RPMI8226 (cell line): ENCODE measurements at regions not wholly inside any gene's neighbourhood (a gene's known extent, or its start where the extent isn't known, plus 50 kb on each side); places are given as distances from the start of the nearest gene placed in this dataset.
A peak's percentile ranks its signal among the peaks of the same experiment; 100 is the strongest.

Experiments
- DNase-seq: peaks from one replicate; pipeline ENCODE4 v3.0.0-alpha.2; 2015

DNA sequence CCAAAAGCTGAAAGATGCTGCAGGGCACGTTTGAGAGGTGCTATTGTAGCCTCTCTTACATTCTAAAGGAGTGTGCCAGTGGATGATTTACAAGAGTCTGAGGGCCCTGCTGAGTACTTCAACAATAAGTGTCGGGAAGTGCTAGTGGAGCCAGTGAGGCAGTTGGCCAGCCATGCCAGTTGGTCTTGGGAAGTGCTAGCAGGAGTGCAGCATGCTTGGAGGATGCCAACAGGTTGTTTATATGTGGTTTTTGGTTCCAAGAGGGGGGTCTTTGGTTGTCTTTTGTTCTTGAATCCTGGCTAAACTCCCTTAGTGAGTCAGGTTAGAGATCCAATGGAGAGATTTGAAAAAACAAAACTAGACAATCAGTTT is 335.3 kb downstream of the PABPC4L start:
- DNase-seq = no peak

DNA sequence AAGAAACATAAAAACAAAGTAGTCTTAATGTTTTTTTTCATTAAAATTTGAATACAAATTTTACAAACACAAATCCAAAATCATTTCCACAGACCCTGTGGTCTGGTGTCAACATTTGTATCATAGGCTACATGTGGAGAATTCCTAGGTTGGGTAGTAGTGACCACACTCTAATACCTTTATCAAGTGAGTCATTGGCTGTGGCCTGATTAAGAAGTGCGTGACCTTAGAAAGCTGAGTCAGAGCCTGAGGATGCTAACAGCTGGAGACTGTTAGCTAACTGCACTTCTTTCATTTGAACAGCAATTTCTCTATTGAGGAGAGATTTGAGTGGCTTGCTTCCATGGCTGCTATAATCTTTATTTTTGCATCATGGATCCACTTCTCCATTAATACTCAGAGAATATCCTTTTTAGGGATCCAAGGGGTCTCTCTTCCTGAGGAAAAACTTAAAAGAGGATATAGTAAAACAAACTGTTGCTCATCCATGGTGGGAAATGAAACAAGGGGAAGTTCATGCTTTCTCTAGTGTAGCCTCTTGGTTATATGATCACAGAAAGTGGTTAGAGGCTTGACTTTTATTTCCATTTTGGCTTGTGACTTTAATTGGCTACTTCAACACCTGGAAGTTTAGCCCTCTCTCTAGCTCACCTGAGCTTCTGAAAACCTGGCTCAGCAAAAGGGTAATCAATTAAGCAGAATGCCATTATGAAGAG is 335.8 kb downstream of the PABPC4L start:
- peak; percentile 3 for DNase-seq

DNA sequence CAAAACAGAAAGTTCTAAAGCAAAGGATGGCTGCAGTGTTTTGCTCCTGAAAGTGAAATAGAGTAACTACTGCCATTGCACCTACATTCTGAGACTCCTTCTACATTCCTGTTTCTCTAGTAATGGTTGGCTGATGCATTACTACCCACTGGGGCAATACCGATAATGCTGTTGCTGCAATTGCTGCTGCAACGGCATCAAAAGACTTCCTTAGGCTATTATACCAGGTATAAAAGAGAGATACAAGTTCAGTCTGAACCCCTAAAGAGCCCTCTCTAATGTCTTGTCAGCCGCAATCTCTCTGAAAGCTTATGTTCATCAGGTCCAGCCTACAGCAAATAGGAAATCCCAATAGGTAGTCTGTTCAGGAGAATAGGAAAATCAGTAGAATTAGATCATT is 338.4 kb downstream of the PABPC4L start:
- DNase-seq = no peak

DNA sequence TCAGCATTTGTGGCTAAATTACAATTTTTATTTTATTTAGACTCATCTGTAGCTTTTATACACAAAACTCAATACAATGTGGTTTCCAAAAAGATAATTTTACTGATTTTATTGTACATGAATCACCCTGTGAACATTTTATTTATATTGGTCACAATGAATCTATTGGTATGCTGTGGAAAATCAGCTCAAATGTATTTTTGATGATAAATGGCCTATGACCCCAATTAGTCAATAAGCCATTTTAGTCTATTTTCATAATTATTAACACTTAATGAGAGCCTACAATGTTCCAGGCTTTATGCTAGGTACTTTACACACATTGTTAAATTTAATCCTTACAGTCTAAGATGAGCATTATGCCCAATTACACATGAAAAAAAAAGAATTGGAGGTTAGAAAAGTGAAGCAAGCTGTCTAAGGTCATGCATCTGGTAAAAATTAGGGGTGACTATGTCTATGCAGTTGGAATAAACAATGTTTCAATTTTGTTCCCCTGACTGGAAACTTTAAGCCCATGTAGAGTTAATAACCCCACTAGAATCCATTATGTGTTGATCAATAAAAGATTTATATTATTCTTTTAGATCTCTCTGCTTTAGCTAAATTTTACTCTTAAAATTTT is 344.7 kb downstream of the PABPC4L start:
- DNase-seq = no peak

DNA sequence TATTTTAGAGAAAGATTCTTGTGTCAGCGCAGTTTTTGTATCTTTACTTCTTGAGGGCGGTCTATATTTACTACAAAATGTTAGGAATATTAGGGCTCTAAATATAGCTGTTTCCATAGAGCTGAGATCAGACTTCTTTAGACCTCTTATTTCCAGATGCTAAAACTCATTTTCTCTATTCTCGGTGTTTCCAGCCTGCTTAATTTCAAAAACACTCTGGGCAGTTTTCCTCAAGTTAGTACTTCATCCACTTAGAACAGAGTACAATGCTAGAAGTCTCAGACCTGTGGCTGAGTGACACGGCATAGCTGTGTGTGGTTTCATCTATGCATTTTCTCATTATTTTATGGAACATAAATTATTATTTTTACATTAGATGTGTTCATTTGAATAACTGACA is 346.6 kb downstream of the PABPC4L start:
- no peak for DNase-seq

DNA sequence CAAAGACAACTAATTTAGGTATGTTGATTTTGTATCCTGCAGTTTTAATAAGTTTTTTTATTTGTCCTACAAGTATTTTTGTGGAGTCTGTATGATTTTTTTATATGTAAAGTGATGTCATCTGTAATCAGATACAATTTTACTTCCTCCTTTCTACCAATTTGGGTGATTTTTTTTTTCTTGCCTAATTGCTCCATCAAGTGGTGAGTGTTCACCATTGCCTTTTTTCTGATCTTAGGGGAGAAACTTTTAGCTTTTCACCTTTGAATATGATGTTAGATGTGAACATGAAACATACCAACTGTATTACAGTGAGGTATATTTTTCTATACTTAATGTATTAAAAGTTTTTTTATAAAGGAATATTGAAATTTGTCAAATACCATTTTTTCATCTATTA is 362.3 kb downstream of the PABPC4L start:
- no peak for DNase-seq

DNA sequence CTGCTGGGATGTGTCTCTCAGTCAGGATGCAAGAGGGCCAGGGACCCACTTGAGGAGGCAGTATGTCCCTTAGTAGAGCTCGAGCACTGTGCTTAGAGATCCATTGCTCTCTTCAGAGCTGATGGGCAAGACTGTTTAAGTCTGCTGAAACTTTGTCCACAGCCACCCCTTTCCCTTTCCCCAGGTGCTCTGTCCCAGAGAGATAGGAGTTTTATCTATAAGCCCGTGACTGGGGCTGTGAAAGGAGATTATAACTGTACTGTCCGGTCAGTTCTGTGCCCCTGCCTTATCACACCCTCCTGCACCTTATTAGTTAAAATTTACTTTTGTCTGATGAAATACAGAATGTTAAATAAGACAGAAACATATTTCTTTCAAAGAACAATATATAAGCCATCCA is 378.4 kb downstream of the PABPC4L start:
- no peak for DNase-seq

DNA sequence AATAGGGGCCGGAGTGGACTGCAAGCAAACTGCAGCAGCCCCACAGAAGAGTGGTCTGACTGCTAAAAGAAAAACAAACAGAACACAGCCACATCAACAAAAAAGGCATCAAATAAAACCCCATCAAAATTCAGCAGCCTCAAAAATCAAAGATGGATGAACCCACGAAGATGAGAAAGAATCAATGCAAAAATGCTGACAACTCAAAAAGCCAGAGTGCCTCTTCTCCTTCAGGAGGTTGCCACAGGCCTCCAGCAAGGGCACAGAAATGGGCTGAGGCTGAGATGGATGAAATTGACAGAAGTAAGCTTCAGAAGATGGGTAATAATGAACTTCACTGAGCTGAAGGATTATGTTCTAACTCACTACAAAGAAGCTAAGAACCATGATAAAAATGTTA is 388.6 kb downstream of the PABPC4L start:
- DNase-seq = no peak

DNA sequence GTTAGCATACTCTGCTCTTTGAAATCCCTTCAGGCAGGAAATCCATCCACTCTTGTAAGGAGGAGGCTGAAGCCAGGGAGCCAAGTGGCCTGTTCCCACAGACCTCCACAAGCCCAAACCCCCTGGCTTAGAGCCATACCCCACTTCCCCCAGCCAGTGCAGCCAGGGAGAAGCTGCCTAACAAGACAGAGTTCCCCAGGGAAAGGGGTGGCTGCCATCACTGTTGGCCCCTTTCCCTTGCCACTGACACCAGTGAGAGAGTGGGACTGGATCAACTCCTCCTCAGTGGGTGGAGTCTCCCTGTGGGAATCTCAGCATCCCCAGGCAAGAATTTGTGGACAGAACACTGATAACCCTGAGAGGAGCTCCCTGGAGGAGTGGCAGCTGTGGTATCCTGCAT is 389.4 kb downstream of the PABPC4L start:
- no peak for DNase-seq

DNA sequence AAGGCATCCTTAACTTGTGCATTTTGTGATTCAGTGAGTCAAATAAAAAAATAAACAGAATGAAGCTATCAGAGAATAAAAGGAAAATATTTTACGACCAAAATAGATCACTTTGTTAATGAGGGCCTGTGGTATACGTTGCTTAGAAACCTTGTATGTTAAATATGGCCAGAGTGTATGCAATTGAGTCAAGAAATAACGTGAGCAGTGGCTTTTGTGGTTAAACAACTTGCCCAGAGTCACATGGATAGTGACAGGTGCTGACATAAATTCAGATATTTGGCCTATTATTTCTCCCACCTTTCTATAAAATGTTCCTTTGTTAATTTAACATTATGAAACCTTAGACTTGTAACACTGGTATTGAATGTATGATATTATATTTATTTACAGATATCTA is 393.4 kb downstream of the PABPC4L start:
- no peak for DNase-seq

DNA sequence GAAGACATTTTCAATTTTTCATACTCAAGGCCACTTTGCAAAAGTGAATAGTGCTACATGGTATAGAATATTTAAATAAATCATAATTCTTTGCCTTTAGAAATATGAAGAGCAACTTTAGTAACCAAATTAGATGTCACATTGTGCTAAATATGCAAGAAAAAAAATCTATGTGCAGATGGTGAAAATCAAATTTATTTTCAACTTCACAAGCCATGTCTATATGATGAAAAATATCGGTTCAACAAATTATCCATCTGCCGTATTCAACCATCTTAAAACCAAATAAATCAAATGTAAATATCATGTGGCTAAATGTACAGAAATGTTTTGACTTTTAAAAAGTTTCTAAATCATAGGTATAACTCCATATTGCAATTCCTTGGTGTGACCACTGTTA is 398.2 kb downstream of the PABPC4L start:
- no peak for DNase-seq

DNA sequence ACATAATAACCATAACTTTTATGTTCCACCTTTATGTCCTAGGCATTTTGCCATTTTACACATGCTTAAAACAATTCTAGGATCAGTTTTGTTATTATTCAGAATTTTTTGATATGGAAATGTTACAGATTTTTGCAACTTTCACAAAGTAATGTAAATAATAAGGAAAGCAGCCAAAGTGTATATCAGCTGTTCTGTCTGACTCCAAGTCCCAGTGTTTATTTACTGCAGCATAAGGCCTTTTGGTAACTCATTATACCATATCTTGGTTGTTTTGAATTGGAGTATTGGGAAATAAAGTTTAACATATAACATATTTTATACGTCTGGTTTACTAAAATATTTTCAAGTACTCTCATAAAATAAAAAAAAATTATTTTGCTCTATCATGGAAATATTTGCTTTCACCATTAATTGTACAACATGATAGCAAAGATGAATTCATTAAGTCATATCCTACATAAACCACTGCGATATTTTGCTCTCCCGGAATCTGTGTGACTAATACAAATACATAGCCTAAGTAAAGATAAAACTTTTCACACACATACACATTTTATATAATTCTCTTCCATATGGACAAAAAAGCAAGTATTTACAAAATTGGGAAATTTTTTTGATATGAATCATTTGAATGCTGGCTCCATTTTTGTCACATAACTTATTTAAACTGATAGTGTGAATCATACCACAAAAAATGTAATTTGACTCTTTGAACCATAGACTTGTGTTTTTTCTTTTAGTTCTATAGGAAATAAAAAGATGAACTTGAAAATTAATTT is 399.0 kb downstream of the PABPC4L start:
- no peak for DNase-seq

DNA sequence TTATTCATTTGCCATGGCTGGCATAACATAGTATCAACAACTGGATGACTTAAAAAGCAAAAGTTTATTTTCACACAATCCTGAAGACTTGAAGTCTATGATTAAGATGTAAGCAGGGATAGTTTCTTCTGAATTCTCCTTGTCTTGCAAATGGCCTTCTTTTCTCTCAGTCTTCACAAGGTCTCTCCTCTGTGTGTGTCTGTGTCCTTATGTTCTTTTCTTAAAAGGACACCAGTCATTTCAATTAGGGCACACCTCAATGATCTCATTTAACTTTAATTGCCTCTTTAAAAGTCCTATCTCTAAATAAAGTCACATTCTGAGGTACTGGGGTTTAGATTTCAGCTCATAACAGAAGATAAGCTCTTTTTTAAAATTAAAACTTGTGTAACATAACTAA is 399.7 kb downstream of the PABPC4L start:
- DNase-seq = no peak

DNA sequence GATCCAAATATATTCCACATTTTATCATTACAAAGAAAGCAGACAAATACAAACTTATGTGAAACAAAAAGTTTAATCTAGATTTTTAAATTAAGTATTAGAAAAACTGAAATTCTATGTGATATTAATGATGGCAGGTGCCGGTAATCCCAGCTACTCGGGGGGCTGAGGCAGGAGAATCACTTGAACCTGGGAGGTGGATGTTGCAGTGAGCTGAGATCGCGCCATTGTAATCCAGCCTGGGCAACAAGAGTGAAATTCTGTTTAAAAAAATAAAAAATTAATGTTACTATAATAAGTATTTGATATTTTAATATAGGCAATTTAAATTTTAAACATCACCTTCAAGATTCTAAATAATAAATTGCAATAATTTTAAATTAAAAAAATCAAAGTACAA is 400.6 kb downstream of the PABPC4L start:
- DNase-seq = no peak

DNA sequence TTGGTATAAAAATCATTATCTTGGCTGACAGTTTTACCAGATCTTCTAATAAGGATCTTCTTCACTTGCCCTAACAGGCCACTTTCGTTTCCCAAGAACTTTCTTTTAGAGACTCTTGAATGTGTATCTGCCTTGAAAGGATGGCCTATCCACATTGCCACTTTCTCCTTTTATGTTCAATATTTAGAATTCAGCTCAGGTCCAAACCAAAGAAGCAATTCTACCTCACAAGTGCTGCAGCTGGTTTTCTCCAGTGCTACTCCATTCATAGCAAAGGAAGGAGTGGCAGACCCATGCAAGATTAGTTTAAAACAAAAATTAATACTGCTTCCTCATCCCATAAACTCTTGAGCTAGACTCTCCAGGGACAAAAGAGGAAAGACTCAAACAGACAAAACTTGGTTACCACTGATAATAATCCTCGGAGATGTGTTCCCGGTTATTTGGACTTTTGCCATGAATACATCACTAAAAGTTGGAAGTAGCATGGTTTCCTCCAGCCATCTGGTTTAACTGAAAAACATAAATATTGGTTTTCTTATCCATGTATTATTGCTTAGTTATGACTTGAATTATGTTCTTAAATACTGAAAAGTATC is 401.8 kb downstream of the PABPC4L start:
- no peak for DNase-seq

DNA sequence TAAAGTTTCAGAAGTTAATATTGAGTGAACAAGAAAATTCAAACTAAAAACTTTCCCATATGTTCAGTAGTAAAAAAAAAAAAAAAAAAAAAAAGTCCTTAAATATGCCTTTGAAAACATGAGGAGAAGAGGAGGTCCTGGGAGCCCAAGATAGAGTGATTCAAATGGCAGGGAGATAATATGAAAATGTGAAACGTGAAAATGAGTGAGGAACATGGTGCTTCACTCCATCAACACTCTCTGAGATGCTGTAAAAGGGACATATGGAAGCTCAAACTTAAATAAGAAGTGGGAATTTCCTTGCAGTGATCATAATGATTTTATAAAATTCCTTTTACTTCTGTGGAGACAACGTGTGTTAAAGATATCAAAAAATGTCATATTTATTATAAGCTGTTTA is 423.9 kb downstream of the PABPC4L start:
- no peak for DNase-seq

DNA sequence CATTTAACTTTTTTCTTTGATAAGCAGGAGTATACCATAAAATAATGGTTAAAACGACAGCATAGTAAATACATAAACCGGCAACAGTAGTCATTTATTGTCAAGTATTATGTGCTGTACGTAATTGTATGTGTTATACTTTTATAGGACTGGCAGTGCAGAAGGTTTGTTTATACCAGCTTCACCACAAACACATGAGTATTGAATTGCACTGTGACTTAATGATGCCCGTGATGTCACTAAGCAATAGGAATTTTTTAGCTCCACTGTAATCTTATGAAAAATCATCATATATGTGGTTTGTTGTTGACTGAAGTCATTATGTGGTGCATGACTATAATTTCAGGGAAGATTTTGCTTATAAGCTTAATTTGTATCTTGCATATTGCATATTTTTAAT is 424.6 kb downstream of the PABPC4L start:
- no peak for DNase-seq

DNA sequence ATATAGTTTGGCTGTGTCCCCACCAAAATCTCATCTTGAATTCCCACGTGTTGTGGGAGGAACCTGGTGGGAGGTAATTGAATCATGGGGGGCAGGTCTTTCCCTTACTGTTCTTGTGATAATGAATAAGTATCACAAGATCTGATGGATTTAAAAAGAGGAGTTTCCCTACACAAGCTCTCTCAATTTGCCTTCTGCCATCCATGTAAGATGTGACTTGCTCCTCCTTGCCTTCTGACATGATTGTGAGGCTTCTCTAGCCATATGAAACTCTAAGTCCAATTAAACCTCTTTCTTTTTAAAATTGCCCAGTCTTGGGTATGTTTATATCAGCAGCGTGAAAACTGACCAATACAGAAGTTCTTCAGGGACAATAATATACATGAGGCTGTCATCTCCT is 425.1 kb downstream of the PABPC4L start:
- DNase-seq = no peak

DNA sequence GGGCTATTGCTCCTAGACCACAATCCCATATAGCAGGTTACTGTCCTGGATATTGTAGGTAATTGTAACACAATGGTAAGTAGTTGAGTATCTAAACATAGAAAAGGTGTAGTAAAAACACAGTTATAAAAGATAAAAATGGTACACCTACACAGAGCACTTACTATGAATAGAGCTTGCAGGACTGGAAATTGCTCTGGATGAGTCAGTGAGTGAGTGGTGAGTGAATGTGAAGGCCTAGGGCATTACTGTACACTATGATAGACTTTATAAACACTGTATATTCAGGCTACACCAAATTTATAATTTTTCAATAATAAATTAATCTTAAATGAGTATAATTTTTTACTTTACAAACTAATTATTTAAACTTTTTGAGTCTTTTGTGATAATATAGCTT is 425.7 kb downstream of the PABPC4L start:
- no peak for DNase-seq

DNA sequence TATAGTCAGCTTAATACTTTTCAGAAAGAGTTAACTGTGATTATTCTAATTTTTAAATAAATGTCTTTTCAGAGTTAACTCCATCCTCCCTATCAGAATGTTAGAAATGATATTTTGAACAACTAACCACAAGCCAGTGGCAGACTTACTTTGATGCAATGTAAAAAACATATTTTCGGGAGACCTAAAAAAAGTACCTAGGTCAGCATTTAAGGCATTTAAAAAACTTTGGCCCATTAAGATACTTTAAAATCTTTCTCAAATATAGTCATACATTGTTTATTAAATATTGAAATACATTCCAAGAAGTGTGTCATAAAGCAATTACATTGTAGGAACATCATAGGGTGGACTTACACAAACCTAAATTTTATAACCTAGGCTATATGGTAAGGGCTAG is 426.1 kb downstream of the PABPC4L start:
- DNase-seq = no peak

DNA sequence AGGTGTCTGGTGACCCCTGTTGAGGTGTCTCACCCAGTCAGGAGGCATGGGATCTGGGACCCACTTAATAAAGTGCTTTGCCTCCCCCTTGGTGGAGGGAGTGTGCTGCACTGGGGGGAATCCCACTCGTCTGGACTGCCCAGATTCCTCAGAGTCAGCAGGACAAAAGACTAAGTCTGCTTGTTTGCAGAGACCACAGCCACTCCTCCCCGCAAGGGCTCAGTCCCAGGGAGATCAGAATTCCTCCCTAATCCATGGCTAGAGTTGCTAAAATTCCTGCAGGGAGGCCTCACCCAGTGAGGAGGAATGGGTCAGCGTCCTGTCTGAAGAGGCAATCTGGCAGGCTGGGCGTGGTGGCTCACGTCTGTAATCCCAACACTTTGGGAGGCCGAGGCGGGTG is 442.2 kb downstream of the PABPC4L start:
- DNase-seq = no peak

DNA sequence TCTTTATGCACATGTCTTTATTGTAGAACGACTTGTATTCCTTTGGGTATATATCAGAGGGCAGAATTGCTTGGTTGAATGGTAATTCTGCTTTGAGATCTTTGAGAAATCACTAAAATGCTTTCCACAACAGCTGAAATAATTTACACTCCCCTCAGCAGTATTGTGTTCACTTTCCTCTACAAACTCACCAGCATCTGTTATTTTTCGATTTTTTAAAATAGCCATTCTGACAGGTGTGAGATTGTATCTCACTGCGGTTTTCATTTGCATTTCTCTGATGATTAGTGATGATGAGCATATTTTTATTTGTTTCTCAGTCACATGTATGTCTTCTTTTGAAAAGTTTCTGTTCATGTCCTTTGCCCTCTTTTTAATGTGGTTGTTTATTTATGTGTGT is 459.8 kb downstream of the PABPC4L start:
- DNase-seq = no peak

DNA sequence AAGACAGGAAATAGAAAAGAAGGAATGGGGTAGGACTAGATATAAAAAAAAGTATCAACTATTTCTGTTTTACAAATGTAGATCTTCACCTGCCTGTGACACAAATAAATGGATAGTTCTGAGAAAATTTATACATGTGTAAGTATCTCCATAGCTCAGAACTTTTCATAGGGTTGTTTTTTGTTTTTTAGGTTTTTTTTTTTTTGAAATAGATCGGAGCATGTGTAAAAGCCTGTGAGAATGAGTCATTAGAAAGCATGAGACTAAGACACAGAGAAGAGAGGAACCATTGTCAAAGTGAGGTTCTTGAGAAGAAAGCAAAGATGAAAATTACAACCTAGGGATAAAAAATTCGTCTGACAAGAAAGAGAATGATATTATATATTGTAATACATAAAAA is 481.6 kb downstream of the PABPC4L start:
- no peak for DNase-seq

DNA sequence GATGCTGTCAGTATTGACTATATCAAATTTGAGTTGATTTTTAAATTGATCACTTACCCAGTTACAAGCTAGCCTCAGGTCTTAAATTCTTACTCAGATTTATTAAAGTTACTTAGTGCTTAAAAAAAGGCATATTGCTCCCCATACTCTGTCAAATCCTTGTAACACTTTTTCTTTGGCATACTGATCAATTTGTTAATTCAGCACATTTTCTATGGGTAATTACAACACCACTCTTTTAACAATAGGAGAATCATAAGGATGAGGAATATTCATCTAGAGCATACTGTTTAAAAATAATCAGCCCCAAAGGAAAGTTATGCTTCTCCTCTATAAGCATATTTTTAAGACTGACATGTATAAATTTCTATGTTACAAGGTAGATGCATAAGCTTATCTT is 482.5 kb downstream of the PABPC4L start:
- no peak for DNase-seq
